ENCODE measurements at regions not wholly inside any gene's neighbourhood (a gene's known extent, or its start where the extent isn't known, plus 50 kb on each side); places are given as distances from the start of the nearest gene placed in this dataset.
"Not testable (repeated sequence)": the region's sequence is repeated elsewhere in the genome, so short reads cannot be mapped to it uniquely, and the experiment has no call there.

- Histone ChIP-seq H3K36me3 (no peaks in the 10 kb centered on the region), H3K27ac (no peak overlapping the region), H3K4me3 (no peak overlapping the region), H3K27me3 (no peaks in the 10 kb centered on the region), H3K4me1 (no peaks in the 10 kb centered on the region), H3K9me3 (no peaks in the 10 kb centered on the region)
- no peak for DNase-seq (ENCODE audit: low spot score in 2 of 2)
- intact Hi-C loops (cut with DNase I) = no loop called here
- TF ChIP-seq CTCF (IDR thresholded peaks at IDR 0.05) = no peak
Measured at GRCh38 chr2:220593526-220593925, 966.1 kb downstream of the SLC4A3 start.

GRCh38 chr2:220601674-220602073 lies 970.4 kb downstream of the EPHA4 start:
- Histone ChIP-seq H3K9me3 (no peaks in the 10 kb centered on the region), H3K4me1 (no peaks in the 10 kb centered on the region)

GRCh38 chr2:220613004-220613403 lies 959.1 kb downstream of the EPHA4 start:
- H3K9me3 ChIP-seq; DNase-seq (ENCODE audit: low spot score in 2 of 2); H3K36me3 ChIP-seq; H3K4me3 ChIP-seq; intact Hi-C loops (cut with DNase I); H3K4me1 ChIP-seq; H3K27me3 ChIP-seq; H3K27ac ChIP-seq: not testable (repeated sequence)

More at GRCh38 chr2:220601674-220602073, 970.4 kb downstream of the EPHA4 start:
- TF ChIP-seq CTCF (IDR thresholded peaks at IDR 0.05) = no peak
- no peak overlapping the region for H3K27ac ChIP-seq
- H3K27me3 ChIP-seq = no peaks in the 10 kb centered on the region
- H3K4me3 ChIP-seq = no peak overlapping the region
- intact Hi-C loops (cut with DNase I) = no loop called here
- H3K36me3 ChIP-seq = no peaks in the 10 kb centered on the region
- no peak for DNase-seq (ENCODE audit: low spot score in 2 of 2)

GRCh38 chr2:220614064-220614463 lies 958.0 kb downstream of the EPHA4 start:
- no peak for DNase-seq (ENCODE audit: low spot score in 2 of 2)
- Histone ChIP-seq H3K27me3 (no peaks in the 10 kb centered on the region), H3K27ac (no peak overlapping the region), H3K4me1 (no peaks in the 10 kb centered on the region), H3K9me3 (no peaks in the 10 kb centered on the region), H3K4me3 (no peak overlapping the region), H3K36me3 (no peaks in the 10 kb centered on the region)
- TF ChIP-seq CTCF (IDR thresholded peaks at IDR 0.05) = no peak
- intact Hi-C loops (cut with DNase I) = no loop called here

- intact Hi-C loops (cut with DNase I) = no loop called here
- no peaks in the 10 kb centered on the region for H3K9me3 ChIP-seq
- no peak for DNase-seq (ENCODE audit: low spot score in 2 of 2)
Measured at GRCh38 chr2:220619525-220620220, 952.4 kb downstream of the EPHA4 start.

GRCh38 chr2:220626603-220627002 lies 945.5 kb downstream of the EPHA4 start:
- Histone ChIP-seq H3K27ac (no peak overlapping the region), H3K4me1 (no peaks in the 10 kb centered on the region), H3K36me3 (no peaks in the 10 kb centered on the region), H3K9me3 (no peaks in the 10 kb centered on the region), H3K4me3 (no peak overlapping the region), H3K27me3 (no peaks in the 10 kb centered on the region)
- DNase-seq (ENCODE audit: low spot score in 2 of 2) = no peak
- intact Hi-C loops (cut with DNase I) = no loop called here
- no peak for TF ChIP-seq CTCF (IDR thresholded peaks at IDR 0.05)

More at GRCh38 chr2:220619525-220620220, 952.4 kb downstream of the EPHA4 start:
- TF ChIP-seq CTCF (IDR thresholded peaks at IDR 0.05) = no peak
- Histone ChIP-seq H3K36me3 (no peaks in the 10 kb centered on the region), H3K27ac (no peak overlapping the region), H3K27me3 (no peaks in the 10 kb centered on the region), H3K4me3 (no peak overlapping the region), H3K4me1 (no peaks in the 10 kb centered on the region)

Data from ascending aorta (tissue), 2 donors.